Medulla oblongata (tissue), 1 donor: ENCODE measurements at regions not wholly inside any gene's neighbourhood (a gene's known extent, or its start where the extent isn't known, plus 50 kb on each side); places are given as distances from the start of the nearest gene placed in this dataset.
"Not testable (repeated sequence)": the region's sequence is repeated elsewhere in the genome, so short reads cannot be mapped to it uniquely, and the experiment has no call there.

Experiments used
- DNase-seq: peaks from one replicate; pipeline ENCODE4 v3.0.0-alpha.2; 2015; ENCODE audit errors: extremely low spot score

DNA sequence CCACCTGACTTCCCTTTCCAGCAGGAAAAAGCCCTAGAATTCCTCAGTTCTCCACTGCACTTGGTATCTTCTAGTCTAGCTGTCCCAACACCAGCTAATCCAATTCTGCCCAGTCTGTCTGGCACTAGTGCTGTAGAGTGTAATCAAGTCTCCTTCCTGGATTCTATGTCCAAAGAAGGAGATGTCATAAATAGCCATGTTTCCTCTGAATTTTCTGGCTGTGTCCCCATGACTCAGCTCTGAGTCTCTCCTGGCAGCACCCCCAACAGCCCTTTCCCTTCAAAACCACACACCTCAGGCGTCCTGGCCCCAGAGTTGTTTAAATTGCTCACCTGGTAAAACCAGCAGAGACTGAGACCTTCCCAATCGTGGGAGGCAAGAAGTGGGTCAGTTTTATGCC, 197.2 kb downstream of the GRXCR1 start:
- DNase-seq: no peak

DNA sequence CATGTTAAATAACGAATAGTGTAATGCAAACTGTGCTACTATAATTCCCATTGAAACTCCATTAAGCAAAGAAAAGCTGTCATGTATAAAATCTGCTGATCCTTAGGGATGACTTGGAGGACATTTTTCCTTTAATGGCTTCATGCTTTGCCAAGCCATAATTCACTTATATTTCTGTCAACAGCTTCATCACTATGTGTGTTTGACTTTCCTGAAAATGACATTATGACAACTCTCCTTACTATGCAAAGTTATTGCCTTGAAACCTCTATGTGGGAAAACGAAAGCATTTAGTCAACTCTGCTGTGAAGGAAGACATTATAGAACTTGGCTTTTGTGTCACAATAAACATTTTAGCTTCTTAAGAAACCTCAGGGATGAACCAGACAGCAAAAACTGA, 210.5 kb downstream of the GRXCR1 start:
- no peak for DNase-seq

DNA sequence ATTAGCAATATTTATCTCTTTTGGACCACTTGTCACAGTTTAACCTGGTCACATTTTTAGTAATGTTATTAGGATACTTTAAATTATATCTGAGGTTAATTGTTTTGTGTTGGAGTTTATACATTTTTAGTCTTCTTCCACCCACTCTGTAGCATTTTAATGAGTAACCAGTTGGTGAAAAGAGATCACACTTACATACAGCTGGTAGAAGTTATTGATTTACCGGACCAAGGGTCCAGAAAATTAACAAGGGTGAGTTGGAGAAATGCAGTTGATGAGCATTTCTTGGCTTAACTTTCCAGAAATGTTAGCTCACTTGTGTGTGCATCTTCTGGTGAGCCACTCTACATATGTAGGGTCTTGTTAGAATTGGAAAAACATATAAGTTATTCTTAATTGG, 219.6 kb downstream of the GRXCR1 start:
- DNase-seq: no peak

DNA sequence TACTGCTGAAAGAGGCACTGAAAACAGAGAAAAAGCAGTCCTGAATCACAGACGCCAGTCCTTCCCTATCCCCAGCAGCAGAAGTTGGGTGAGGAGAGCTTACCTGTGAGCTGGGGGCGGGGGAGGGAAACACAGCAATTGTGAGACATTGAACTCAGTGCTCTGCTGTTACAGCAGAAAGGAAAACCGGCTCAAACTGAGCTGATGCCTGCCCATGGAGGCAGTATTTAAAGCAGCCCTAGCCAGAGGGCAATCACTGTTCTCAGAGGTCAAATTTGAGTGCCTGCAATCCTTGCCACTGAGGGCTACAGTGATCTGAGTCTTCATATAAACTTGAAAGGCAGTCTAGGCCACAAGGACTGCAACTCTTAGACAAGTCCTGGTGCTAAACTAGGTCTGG, 220.7 kb downstream of the GRXCR1 start:
- DNase-seq: no peak

DNA sequence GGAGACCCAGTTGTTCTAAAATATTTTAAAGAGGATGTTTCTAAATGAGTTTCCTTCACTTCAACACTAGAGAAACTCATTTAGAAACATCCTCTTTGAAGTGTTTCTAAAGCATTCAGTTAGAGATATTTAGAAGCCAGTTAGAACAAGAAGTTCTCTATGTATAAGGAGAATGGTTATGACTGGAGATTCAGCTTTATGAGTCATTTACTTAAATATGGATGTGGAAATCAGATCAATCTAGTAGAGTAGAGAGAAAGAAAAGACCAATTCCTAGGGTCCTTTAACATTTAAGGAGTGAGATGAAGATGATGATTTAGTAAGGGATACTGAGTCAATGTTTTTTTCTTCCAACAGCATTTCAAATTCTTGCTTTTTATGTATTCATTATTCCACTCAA, 234.1 kb downstream of the GRXCR1 start:
- DNase-seq: no peak

DNA sequence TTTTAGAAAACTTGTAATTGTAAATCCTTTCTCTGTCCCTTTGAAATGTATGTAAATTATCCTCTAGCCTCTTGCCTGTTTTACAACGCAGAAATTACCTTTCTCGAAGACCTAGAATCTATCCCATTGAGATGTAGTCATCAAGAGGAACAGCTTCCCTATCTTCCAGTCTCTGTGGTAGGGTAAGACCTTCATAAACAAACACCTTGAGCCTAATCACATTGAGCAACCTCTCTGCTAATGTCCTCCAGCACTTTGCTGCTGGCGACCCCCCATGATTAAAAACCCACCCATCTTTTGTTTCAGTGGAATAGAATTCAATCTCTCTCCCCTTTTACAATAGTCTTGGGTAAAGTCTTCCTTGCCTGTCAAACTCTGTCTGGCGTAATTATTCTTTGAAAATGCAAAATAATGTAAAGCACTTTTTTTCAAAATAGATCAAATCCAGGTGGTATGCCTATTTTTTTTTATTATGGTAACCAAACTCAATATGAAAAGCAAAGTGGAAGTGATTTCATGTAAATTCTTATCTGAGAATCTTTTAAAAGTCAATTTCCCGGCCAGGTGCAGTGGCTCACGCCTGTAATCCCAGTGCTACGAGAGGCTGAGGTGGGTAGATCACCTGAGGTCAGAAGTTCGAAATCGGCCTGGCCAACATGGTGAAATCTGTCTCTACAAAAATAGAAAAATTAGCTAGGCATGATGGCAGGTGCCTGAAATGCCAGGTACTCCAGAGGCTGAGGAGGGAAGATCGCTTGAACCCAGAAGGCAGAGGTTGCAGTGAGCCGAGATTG, 237.9 kb downstream of the GRXCR1 start:
- no peak for DNase-seq

DNA sequence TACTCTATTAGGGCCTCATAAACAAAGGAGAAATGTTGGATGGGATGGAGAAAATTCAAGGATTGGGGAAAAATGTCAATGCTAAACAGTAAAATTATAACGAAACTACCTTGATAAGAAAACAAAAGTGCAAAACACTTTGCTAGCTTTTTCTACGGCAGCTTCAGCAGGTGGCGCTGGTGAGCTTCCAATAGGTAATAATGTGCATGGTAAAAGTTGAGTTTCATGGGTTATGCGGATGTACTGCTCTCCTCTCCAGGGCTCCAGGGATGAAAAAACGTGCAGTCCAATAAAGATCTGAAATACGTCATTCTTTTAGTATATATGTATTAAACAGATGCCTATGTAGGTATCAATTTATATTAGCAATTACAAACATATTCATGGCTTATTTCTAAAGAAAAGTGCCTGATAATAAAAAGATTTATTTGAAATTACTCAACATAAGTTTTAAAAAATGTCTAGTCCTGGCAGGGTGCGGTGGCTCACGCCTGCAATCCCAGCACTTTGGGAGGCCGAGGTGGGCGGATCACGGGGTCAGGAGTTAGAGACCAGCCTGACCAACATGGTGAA, 239.6 kb downstream of the GRXCR1 start:
- DNase-seq: peak; percentile 75

DNA sequence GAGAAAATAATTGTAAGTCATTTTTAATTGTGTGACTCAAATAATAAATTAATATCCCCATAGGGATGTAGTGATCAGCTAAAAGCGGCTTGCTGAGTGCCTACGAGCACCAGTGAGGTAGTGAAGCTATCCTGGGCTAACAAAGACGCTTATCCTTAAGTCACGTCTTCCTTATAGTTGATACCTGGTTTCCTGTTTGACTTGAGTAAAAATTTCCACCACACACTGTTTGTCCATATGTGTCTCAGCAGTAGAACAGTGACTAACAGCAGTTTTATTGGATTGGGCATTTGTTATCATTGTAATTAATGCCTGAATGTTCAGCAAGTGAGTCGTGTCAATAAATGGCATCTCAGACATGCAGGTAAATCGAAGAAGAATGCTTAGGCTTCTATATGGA, 241.1 kb downstream of the GRXCR1 start:
- DNase-seq: no peak

DNA sequence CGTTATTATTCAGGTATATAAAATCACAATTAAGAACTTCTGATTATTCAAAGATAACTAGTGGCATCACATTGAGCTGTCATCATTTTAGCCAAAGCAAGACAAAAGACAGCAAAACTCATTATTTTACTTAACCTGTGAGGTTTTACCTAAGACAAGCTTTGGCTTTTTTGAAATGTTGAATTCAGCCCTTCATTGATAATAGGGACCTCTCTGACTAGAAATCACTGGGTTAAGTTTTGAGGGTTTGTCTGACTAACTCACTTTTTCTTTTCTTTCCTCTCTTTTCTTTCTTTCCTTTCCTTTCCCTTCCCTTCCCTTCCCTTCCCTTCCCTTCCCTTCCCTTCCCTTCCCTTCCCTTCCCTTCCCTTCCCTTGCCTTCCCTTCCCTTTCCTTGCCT, 244.2 kb downstream of the GRXCR1 start:
- DNase-seq: no peak

DNA sequence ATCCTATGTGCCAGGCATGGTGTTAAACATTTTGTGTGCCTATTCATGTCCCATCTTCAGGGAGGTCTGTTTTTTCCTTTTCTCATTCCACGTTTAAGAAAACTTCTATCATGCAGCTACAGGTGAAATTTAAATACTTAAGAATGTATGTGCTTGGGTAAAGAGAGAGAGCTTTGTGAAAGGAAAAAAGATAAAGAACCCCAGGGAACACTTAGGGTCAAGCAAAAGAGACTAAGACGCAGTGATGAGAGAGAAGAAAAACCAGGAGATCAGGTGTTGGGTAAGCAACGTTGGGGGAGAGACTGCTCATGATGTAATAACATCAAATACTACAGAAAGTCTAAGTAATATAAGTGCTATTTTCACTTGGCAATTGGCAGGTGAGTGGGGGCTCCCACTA, 253.7 kb downstream of the GRXCR1 start:
- DNase-seq: no peak

DNA sequence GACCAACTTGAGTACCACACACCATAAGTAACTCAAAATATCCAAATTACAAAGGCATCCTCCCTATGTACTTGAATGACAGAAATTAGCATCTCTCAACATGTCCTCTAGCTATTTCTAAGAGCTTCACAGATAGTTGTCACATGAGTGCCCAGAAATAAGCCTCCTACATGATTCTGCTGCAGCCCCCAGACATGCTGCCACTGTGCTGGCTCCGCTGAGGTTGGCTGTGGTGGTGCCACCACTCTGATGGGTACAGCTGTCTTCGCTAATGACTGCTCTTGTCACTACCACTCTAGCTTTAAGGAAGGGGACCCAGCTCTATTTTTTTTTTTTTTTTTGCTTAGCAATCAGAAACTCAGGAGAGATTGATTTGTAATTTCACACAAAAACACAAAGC, 256.0 kb downstream of the GRXCR1 start:
- no peak for DNase-seq

DNA sequence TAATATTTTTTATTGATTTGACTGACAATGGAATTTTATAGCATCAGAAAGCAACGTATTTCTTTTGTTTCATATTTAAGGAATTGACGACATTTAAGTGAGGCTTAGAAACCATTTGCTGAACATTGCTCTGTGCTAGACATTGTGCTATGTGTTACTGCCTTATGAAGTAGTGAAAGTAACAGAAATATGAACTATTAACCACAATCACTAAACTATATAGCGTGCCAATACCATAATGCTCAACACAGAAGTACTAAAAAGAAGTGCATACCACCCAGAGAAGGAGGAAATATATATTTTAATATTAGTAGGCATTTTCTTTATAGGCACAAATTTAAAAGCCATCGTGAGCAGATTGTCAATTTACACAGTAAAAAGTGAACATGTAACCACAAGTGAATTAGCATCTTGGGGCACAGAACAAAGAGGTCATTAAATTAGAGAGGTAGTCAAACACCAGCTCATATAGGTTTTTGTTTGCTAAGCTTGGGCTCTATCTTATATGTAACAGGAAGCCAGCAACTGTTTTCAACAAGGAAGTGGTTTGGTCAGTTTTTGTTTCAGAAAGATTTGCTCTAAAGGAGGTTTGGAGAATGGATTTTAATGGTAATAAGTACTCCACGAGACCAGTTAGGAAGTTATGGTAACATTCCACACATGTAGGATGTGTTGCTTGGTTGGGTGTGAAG, 270.7 kb downstream of the GRXCR1 start:
- no peak for DNase-seq

DNA sequence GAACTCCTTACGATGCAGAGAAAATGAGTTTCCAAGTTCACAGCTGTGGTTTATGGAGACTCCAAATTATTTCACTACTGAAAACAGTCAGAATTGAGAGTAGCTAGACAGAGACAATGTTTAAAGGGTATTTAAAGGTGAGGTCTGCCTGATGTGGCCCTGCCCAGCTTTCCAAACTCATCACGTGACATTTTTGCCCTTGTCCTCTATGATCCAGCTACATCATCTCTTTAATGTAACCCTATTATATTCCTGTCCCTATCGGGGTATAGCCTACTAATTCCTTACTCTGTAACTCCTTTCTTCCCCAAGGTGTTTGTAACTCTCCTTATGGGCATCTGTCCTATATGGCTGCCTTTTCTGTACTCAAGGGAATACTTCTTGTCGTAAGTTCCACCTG, 297.2 kb downstream of the GRXCR1 start:
- no peak for DNase-seq

DNA sequence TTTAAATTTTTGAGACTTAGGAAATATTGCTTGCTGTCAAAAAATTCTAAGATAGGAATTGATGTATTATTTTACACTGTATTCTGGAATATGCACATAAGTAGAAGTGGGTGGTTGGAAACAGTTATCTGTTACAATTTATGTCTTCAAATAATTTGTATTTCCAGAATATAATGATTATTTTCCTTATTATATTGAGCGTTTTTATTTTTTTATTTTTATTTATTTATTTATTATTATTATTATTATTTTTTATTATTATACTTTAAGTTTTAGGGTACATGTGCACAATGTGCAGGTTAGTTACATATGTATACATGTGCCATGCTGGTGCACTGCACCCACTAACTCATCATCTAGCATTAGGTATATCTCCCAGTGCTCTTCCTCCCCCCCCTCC, 320.1 kb downstream of the GRXCR1 start:
- DNase-seq: not testable (repeated sequence)

DNA sequence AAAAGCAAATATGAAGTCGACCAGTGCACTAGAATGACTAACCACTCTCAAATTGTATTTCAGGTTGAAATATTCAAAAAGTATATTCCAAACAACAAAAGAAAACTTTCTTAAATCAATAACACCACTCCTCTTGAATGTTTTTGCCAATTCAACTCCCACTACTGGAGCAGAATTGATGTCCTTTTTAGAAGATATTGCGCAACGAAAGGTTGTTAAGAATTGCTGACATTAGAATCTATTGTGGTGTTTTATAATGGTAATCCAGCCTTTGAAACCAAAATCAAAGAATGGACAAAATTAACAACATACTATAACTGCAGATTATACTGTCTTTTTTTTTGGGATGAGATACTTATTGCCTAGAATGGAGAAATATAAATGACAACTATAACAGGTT, 331.3 kb downstream of the GRXCR1 start:
- DNase-seq: no peak

DNA sequence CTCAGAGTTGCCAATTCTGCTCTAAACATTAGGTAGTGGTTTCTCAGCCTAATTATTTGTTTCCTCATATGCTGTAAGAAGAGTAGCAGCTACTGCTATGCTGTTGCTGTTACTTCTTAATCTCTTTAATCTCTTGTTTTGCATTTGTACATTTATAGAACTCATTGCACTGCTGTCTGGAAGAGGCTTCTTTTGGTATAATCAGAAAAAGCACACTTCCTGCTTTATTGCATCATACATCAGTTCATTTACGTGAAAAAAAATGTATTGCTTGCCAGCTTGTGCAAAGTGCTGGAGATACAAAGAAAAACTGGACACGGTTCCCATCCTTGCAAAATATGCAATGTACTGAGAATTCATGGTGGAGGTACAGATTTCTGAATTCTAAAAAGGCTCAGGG, 332.0 kb downstream of the GRXCR1 start:
- DNase-seq: no peak

DNA sequence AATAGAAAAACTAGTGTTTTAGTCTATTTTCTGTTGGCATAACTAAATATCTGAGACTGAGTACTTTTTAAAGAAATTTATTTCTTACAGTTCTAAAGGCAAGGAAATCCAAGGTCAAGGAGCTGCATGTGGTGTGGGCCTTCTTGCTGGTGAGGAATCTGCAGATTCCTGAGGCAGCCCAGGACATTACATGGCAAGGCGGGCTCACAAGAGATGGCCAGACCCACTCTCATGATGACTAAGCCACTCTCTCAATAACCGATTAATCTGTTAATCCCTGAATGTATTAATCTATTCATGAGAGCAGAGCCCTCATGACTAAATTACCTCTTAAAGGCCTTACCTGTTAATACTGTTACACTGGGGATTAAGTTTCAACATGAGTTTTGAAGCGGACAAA, 340.8 kb downstream of the GRXCR1 start:
- no peak for DNase-seq

DNA sequence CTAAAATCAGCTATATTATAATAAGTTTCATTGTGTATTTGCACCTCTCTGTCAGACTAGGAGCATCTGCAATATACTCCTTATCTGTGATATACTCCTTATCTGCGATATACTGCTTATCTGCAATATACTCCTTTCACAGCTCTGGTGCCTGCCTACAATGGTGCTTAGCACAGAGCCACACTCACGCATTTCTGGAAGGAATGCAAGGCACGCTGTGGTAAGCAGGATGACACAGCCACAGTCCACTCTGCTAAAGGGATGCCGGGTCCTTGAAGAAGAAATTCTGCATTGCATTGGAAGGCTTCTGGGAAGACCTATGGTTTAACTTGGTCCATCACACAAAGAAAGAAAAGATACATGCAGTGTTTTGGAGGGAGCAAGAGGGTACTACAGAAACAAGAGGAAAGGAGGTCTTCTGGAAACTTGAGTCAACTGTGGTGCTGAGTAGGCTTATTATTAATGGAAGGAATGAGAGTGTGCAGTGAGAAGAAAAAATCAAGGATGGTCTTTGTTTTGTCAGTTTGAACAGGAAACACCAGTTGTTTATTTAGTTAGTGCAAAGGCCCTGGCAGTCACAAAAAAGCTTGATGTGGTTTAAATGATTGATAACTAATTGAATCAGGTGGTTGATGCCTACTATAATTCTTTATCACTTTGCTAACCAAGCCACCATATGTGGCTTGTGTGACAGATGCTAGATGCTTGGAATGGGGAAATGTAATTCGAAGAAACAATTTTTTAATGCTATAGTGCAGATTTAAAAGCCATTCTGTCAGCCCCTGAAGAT, 342.3 kb downstream of the GRXCR1 start:
- no peak for DNase-seq

DNA sequence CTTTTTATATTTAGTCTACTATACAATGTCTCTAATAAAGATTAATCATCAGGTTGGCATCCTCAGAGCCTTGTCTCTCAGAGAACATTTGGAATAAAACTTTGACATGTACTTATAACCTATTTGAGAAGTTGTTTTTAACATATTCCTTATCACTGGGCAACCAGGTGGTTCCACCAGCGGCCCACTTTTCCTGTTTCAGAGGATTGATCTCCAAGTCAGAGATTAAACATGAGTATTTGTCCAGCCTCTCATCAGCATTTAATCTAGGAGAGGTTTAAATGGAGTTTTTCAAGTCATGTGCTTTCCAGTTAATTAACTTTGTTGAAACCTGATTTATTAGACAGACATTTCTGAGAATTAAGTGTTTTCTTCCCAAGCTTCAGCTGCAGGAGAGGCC, 345.5 kb downstream of the GRXCR1 start:
- DNase-seq: peak; percentile 5

DNA sequence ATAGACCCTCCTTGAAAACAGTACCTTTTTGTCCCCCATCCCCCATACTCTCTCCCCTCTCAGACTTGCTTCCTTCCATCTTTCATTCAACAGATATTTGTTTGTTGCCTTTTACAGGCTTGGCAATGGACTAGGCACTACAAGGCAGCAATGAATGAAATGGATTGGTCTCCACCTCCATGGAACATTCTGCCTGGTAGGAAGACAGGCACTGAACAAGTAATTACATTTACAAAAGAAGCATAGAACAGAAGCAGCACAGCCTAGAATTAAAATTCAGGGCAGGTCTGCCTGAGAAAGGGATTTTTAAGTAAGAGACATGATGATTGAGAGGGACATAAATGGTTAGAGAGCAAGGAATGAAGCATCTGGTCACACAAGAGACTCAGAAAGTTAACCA, 346.1 kb downstream of the GRXCR1 start:
- DNase-seq: peak; percentile 62

DNA sequence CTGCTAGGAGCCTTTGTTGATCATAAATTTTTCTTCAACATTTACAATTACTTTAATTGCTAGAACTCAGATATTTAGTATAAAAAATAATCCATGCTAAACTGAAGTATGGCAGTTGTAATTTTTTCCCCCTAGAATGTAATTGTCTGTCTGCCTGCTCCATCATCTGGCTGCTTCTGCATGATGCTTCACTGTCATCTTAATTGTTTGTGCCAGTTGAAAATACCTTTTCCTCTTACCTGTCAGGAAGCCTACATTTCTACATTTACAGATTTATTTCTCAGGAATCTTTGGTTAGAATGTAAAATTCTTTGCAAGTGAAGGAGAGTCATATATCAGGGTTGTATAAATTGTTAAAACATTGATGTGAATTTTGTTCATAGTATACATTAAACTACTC, 348.6 kb downstream of the GRXCR1 start:
- no peak for DNase-seq

DNA sequence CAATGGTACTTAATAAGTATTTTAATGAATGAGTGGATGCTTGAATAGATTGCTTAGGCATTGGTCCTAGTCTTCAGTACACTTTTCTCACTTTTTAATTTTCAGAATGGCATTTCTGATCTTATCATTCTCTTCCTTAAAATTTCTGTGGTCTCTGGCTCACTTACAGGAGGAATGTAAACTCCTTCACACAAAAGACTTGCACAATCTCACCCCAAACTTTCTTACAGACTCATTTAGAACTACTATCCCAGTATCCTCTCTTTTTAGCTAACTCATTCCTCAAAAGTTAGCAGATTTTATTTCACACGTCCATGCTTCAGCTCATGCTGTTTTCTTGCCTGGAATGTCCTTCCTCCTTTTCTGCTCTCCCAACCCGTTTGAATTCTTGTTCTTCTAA, 350.1 kb downstream of the GRXCR1 start:
- DNase-seq: no peak
